ENCODE measurements at regions not wholly inside any gene's neighbourhood (a gene's known extent, or its start where the extent isn't known, plus 50 kb on each side); places are given as distances from the start of the nearest gene placed in this dataset.

GRCh38 chr10:64494901-64495300 is 973.7 kb downstream of the REEP3 start:
- Histone ChIP-seq H3K27ac (no peak overlapping the region), H3K4me3 (no peak overlapping the region), H3K9me3 (no peaks in the 10 kb centered on the region), H3K36me3 (no peaks in the 10 kb centered on the region), H3K27me3 (no peaks in the 10 kb centered on the region), H3K4me1 (no peaks in the 10 kb centered on the region)
- intact Hi-C loops (cut with DNase I): no loop called here
- no peak for DNase-seq
- TF ChIP-seq CTCF (IDR thresholded peaks at IDR 0.05): no peak
- no peak for TF ChIP-seq POLR2A (IDR thresholded peaks at IDR 0.05)
- no peak for TF ChIP-seq EP300 (IDR thresholded peaks at IDR 0.05)
- no peak for TF ChIP-seq POLR2AphosphoS5 (IDR thresholded peaks at IDR 0.05)

- intact Hi-C loops (cut with DNase I): no loop called here
Observed at GRCh38 chr10:64497306-64497705, 976.1 kb downstream of the REEP3 start.

GRCh38 chr10:64501807-64502206 is 980.6 kb downstream of the REEP3 start:
- H3K27me3 ChIP-seq: no peaks in the 10 kb centered on the region
- H3K4me1 ChIP-seq: no peaks in the 10 kb centered on the region
- TF ChIP-seq POLR2AphosphoS5 (IDR thresholded peaks at IDR 0.05) (no peak), EP300 (IDR thresholded peaks at IDR 0.05) (no peak), CTCF (IDR thresholded peaks at IDR 0.05) (no peak)
- intact Hi-C loops (cut with DNase I): no loop called here
- H3K4me3 ChIP-seq: no peak overlapping the region
- no peaks in the 10 kb centered on the region for H3K36me3 ChIP-seq
- H3K27ac ChIP-seq: no peak overlapping the region
- no peaks in the 10 kb centered on the region for H3K9me3 ChIP-seq
- DNase-seq: no peak

More at GRCh38 chr10:64497306-64497705, 976.1 kb downstream of the REEP3 start:
- H3K9me3 ChIP-seq: no peaks in the 10 kb centered on the region
- 94% methylated on average over 8 of the region's 8 CpGs for WGBS, 2 donors
- no peaks in the 10 kb centered on the region for H3K4me1 ChIP-seq
- H3K4me3 ChIP-seq: no peak overlapping the region
- H3K27ac ChIP-seq: no peak overlapping the region
- TF ChIP-seq POLR2A (IDR thresholded peaks at IDR 0.05) (no peak), CTCF (IDR thresholded peaks at IDR 0.05) (no peak), POLR2AphosphoS5 (IDR thresholded peaks at IDR 0.05) (no peak), EP300 (IDR thresholded peaks at IDR 0.05) (no peak)
- H3K27me3 ChIP-seq: no peaks in the 10 kb centered on the region
- H3K36me3 ChIP-seq: no peaks in the 10 kb centered on the region
- no peak for DNase-seq

- Histone ChIP-seq H3K27me3 (no peaks in the 10 kb centered on the region), H3K27ac (no peak overlapping the region), H3K4me3 (no peak overlapping the region), H3K9me3 (no peaks in the 10 kb centered on the region), H3K36me3 (no peaks in the 10 kb centered on the region), H3K4me1 (no peaks in the 10 kb centered on the region)
- TF ChIP-seq EP300 (IDR thresholded peaks at IDR 0.05): no peak
- no peak for TF ChIP-seq POLR2AphosphoS5 (IDR thresholded peaks at IDR 0.05)
- no peak for TF ChIP-seq CTCF (IDR thresholded peaks at IDR 0.05)
- TF ChIP-seq POLR2A (IDR thresholded peaks at IDR 0.05): no peak
- intact Hi-C loops (cut with DNase I): no loop called here
- DNase-seq: no peak
- 77 to 78% methylated on average over 2 of the region's 2 CpGs for WGBS, 2 donors
Observed at GRCh38 chr10:64502936-64503335, 981.7 kb downstream of the REEP3 start.

- H3K4me3 ChIP-seq: no peak overlapping the region
- intact Hi-C loops (cut with DNase I): no loop called here
- no peaks in the 10 kb centered on the region for H3K4me1 ChIP-seq
- H3K9me3 ChIP-seq: no peaks in the 10 kb centered on the region
- 67 to 77% methylated on average over 3 of the region's 3 CpGs for WGBS, 2 donors
- TF ChIP-seq CTCF (IDR thresholded peaks at IDR 0.05) (no peak), POLR2AphosphoS5 (IDR thresholded peaks at IDR 0.05) (no peak), EP300 (IDR thresholded peaks at IDR 0.05) (no peak), POLR2A (IDR thresholded peaks at IDR 0.05) (no peak)
- no peaks in the 10 kb centered on the region for H3K27me3 ChIP-seq
- no peak overlapping the region for H3K27ac ChIP-seq
- H3K36me3 ChIP-seq: no peaks in the 10 kb centered on the region
- no peak for DNase-seq
Observed at GRCh38 chr10:64503429-64503828, 982.2 kb downstream of the REEP3 start.
